GM23248 (cell line): ENCODE measurements at regions not wholly inside any gene's neighbourhood (a gene's known extent, or its start where the extent isn't known, plus 50 kb on each side); places are given as distances from the start of the nearest gene placed in this dataset.

ENCODE experiments used
- EZH2 ChIP-seq: fragments of 200-600 bp; sonication (generic); IDR thresholded peaks from 2 replicates; pipeline ENCODE4 v1.6.1; 2018; ENCODE audit warnings: antibody characterized with exemption, mild to moderate bottlenecking; ENCODE audit not compliant: insufficient read depth, poor library complexity, severe bottlenecking
- EZH2phosphoT487 ChIP-seq: fragments of 200-600 bp; sonication (generic); IDR thresholded peaks from 2 replicates; pipeline ENCODE4 v1.6.1; 2018; ENCODE audit warnings: antibody characterized with exemption, moderate library complexity, mild to moderate bottlenecking, low read depth; ENCODE audit not compliant: insufficient read depth

GRCh38 chr16:79870016-79870886 lies 269.7 kb upstream of the MAF start:
- TF ChIP-seq EZH2 = no peak
- TF ChIP-seq EZH2phosphoT487 = no peak
